GM18519 (cell line): ENCODE measurements at regions not wholly inside any gene's neighbourhood (a gene's known extent, or its start where the extent isn't known, plus 50 kb on each side); places are given as distances from the start of the nearest gene placed in this dataset.
"Not testable (repeated sequence)": the region's sequence is repeated elsewhere in the genome, so short reads cannot be mapped to it uniquely, and the experiment has no call there.

Source experiments
- ATAC-seq: cut with Tn5 transposase; IDR thresholded peaks from one replicate; pipeline ENCODE4 v1.9.1; 2021; ENCODE audit warnings: mild to moderate bottlenecking, moderate library complexity; ENCODE audit not compliant: unreplicated experiment, low FRiP score

DNA sequence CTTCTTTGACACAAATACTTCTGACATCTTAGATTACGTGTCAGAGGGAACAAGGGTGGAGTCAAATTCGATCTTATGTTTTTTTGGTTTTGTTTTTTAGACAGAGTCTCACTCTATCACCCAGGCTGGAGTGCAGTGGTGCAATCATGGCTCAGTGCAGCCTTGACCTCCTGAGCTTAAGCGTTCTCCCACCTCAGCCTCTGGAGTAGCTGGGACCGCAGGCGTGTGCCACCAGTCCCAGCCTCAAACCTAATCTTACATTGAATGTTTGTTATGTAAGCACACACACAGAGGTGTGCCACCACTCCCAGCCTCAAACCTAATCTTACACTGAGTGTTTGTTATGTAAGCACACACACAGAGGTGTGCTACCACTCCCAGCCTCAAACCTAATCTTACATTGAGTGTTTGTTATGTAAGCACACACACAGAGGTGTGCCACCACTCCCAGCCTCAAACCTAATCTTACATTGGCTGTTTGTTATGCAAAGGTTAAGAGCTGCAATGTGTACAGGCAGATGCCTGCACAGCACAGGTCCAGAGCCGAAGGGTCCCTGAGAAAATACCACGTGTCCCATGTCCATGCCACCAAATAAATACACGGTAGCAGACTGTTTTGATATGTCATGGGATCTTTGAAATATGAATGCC is 118.0 kb downstream of the ATP6V0E2 start:
- not testable (repeated sequence) for ATAC-seq

DNA sequence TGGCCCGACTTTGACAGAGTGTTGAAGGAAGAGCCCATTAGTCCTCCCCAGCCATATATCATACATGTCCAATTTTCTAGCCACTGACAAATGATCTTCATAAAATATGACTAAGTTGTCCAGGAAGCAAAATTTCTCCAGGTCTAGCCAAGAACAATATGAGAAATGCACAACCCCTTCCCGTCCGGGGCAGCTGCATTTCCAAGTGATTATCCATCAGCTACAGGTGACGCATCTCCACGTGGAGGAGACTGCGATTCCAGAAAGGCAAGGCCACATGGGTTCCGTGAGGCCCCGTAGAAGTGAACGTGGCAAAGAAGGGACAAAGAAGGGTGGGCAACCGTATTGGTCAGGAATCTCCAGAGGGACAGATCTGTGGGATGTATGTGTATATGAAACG is 118.6 kb downstream of the ATP6V0E2 start:
- ATAC-seq, result not testable (repeated sequence)

DNA sequence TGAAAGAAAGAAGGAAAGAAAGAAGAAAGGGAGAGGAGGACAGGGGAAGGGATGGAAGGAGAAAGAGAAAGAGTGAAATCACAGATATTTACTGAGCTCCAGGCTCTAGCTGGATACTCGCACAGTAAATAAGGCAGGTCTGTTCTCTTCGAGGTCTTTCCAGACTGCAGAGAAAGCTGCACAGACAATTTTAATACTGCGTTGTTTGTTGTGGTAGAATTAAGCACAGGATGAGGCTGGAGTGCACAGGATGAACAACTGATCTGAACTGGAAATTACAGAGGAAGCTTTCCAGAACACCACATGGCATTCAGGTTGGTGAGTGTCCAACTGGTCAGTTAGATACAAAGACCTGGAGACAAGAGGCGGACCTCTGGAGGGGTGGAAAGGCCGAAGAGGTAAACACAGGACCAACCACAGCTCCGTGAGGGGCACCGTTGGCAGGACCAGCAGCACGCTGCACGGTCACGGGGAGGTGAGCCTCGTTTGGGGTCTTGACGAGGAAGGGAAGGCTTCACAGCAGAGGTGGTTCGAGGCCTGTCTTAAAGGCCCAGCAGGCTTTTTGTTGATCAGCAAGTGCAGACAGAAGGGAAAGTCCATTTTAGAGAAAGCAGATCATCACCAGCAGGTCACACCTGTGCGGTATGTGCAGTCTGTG is 121.7 kb downstream of the ATP6V0E2 start:
- ATAC-seq, result not testable (repeated sequence)

DNA sequence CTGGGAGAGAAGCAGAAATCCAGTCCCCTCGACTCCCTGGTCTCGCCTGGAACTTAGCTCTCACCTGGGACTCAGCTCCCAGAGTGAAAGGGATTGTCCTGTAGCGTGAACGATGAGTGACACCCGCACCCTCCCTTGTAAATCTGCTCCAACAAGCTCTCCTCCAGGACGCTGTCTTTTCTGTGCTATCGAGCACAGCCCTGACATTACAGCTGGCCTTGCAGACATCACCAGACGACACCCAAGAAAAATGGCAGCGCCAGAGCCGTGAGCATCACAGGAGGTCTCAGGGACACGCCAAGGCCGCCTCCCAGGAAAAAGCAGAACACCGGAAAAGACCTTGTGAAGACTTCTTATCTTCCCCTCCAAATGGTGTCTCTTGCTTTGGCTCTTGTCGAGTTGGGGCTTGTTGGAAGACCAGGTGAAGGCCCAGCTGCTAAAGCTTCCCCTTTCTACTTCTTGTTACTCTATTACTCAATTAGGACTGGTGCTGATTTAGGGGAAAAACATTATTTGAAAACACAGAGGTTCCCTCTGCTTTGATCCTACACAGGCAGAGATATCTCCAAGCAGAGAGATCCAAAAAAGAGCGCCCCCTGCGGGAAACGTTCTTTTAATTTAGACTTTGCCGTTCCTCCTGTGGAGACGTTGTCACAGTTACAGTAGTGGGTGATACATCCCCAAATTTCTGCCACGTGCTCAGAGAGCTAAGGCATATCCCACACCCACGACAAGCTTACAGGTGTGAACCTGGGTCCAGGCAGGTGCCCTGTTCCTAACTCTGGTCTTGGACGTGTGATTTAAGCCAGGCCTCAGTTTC is 127.2 kb downstream of the ATP6V0E2 start:
- not testable (repeated sequence) for ATAC-seq

DNA sequence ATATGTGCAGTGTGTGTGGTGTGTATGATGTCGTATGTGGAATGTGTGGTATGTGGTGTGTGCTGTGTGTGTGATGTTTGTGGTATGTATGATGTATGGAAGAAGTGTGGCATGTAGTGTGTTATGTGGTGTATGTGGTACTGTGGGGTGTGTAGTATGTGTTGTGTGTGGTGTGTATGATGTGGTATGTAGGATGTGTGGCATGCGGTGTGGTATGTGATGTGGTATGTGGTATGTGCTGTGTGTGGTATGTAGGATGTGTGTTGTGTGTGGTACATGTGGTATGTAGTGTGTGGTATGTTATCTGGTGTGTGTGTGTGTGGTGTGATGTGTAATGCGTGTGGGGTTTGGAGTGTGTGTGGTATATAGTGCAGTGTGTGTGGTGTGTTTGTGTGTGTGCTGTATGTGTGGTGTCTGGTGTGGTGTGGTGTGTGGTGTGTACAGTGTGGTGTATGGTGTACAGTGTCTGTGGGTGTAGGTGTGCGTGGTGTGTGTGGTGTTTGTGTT is 129.6 kb downstream of the ATP6V0E2 start:
- no peak for ATAC-seq

DNA sequence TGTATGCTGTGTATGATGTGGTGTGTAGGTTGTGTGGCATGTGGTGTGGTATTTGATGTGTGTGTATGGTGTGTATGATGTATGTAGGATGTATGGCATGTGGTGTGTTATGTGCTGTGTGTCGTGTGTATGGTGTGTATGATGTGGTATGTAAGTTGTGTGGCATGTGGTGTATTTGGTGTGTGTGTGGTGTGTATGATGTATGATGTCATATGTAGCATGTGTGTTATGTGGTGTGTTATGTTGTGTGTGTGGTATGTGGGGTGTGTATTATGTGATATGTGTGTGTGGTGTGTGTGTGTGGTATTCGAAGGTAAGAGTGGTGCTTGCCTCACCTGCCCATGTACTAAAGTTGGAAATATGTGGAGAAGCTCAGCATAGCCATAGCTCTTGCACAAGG is 130.2 kb downstream of the ATP6V0E2 start:
- ATAC-seq, result not testable (repeated sequence)

DNA sequence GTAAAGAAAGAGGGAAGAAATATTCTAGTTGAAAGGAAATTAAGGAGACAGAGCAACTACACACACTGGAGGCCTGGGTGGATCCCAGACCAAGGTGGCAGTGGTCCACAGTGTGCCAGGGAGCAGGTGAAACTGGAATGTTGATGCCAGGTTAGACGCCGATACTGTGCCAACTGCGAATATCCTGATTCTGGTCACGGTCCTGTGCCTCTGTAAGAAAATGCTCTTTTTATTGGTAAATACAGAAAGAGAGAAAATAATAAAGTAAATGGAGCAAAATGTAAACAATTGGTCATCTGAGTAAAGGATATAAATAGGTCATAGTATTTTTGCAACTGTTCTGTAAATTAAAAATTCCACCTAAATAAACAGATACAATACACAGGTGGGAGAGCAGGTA is 131.1 kb downstream of the ATP6V0E2 start:
- ATAC-seq, result not testable (repeated sequence)

DNA sequence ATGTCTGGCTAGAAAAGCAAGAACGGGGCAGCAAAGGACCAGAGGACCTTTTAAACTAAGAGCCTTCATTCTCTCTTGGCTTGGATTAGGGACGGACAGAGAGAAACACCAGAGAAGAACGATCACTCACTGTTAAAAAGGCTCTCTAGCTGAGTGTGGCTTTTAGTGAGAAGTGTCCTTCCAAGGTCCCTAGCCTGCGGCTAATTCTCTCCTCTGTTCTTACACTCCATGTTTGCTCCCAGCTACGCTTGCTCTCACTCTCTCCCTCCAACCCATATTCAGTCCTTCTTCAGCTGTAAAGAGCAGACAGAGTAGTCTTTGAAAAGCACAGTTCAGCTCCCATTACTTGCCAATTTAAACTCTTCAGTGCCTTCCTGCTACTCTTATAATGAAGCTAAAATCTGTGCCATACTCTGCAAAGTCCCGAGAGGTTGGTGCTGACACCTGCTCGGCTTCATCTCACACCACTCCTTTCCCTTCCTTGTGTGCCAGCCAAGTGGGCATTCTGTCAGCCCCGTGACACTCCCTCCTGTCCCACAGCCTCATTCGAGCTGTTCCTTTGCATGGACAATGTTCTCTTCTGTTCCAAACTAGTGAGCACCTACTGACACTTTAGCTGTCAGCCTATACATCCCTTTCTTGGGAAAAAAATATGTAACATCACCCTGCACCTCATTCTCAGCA is 136.0 kb downstream of the ATP6V0E2 start:
- ATAC-seq, result not testable (repeated sequence)

DNA sequence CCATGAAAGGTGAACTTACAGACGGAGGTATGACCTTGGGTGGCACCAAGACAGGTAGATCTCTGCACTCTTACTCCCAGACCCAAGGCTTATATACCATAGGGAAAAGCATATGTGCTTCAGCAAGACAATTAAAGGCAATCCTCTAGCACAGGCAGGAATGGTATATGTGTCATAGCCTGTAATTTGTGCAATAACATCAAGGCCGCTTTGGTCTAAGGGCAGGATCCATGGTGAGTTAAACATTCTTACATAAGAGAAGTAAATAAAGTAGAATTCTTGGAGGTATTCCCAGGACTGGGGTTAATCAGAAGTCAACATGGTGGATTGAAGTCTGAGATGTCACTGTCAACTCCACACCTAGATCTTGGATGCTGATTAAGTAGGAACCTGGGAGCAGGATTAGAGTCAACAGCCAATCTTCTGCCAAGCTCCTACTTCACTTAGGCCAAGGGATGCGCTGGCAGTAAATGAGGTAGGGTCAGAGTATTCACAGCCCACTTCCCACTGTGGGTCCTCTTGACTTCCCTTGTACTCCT is 143.0 kb downstream of the ATP6V0E2 start:
- ATAC-seq, result not testable (repeated sequence)

DNA sequence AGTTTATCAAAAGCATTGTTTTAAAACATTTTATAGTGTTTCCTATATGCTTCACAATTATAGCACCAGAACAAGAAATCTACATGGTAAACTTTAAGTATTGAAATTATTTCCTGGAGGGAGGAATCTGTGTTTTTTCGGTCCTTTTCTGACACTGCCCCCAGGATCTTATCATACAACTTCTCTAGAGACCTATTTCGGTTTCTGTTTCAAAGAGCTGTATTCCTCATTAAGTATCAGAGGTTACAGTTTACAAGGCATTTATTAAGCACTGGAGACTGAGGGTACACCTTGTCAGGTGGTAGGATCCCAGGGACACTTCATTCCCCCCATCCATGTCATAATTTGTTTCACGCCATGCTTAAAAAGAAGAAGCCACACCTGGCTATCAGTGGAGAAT is 146.4 kb downstream of the ATP6V0E2 start:
- ATAC-seq, result not testable (repeated sequence)

DNA sequence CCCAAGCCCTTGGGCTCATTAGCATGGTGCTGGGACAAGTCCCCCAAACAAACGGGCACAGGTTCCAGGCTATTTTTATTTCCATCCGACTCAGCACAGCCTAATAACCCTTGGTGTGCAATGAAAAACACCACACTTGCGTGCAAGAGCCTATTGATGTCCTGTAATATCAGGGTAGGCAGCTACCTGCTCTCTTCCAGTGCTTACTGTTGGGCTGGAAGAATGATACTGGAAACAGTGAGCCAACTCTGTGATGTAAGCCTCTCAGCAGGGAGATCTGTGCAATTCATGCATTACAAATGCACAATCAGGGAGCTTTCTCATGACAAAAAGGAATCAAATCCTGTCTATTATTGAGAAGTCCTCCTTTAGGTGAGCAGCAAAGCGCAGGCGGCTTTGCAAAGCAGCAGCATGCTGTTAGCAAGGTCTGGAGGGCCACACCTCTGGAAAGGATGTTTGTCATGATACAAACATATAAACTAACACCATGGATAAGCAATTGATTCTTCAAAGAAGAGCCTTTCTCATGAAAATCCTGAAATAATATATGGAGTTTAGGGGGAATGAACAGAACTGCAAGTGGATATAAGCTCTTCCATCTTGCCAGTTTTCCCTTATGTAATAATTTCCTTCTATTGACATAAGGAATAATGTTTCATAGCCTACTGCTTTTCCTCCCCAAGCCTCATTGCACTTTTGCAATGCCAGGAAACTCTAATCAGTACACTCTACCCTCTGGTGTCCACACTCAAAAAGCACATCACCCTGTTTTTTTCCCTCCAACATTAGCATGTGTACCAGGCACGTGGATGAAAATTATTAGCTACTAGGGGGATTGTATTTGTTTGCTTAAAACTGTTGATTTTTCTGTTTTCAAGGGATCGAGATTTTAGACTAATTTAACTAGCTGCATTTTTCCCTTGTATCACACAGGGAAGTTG is 151.1 kb downstream of the ATP6V0E2 start:
- not testable (repeated sequence) for ATAC-seq

DNA sequence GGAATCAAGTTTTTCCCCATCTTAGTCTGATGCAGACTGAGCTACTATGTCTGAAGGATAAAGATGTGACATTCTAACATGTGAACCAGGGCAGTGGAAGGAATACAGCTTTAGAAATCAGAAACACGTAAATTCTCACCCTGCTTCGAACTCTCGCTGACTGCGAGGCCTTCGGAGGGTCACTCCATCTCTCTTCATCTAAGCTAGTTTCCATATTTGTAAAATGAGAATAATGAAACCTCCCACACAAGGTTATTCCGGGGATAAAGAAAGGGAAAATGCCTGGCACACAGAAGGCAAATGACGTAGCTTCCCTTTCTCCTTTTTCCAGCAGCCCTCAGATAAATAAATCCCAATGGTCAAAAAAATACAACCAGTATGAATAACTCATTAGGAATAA is 152.0 kb downstream of the ATP6V0E2 start:
- ATAC-seq, result not testable (repeated sequence)

DNA sequence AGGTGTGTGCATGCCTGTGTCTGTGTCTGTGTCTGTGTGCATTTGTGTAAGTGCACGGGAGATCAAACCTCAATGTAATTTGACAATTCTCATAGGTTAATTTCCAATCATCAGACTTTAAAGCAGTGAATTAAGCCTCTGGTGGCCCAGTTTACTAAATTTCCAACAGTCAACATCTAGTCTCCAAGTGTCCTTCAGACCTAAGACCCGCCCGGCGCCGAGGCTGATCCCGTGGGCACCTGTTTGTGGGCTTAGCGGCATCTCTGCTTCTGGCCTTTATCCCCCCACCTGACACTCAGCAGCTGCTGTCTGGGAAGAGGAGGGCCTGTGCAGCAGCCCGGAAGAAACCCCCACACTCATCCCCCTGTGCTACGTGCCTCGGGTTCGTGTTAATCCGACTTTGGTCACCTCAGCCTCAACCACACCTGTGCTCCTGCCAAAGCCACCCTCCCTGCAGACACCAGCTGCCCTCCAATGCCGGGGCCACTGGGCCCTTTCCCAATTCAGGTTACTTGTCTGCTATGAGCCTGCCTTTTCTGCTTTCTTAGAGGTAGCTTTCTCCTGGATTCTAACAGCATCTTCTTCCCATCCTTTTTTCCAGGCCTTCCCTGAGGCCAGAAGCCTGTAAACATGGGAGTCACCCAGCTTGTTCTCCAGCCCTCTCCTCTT is 154.7 kb downstream of the ATP6V0E2 start:
- ATAC-seq, result not testable (repeated sequence)

DNA sequence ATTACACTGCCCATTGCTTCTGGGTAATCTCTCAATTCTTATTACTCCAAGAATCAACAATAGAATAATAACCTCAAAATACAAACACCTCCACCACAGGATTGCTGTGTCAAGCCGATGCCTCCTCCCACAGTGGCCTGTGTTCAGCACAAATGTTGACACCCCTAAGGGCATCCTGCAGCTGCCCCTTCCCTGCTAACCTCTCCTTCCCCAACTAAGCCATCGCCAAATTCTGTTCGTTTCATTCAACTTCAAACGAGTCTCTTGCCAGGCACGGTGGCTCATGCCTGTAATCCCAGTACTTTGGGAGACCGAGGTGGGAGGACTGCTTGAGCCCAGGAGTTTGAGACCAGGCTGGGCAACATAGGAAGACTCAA is 155.2 kb downstream of the ATP6V0E2 start:
- not testable (repeated sequence) for ATAC-seq

DNA sequence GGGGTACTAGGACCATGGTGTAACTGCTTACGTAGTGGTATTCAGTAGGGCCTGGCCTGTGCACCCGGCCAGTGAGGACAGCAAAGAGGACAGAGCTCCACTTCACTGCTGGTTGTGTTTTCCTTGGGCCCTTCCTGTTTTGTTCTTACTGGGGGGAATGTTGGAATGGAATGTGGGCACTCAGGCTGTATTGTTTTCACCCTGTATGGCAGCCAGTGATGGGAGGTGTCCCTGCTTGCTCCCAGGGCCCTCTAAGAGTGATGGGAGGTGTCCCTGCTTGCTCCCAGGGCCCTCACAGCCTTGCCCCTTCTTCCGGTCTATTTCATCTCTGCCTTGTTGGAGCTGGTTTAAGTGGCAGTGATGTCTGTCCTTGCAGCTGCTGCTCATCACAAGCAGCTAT is 158.0 kb downstream of the ATP6V0E2 start:
- ATAC-seq, result not testable (repeated sequence)

DNA sequence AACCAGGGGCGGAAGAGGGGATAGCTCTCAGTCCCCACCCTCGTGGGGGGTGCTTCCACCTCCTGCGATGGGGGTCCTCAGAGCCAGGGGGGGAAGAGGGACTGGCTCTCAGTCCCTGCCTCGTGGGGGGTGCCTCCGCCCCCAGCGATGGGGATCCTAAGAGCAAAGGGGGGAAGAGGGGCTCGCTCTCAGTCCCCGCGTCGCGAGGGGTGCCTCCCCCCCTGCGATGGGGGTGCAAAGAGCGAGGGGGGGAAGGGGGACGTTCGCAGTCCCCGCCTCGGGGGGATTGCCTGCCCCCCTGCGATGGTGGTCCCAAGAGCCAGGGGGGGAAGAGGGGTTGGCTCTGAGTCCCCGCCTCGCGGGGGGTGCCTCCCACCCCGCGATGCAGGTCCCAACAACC is 159.9 kb downstream of the ATP6V0E2 start:
- not testable (repeated sequence) for ATAC-seq

DNA sequence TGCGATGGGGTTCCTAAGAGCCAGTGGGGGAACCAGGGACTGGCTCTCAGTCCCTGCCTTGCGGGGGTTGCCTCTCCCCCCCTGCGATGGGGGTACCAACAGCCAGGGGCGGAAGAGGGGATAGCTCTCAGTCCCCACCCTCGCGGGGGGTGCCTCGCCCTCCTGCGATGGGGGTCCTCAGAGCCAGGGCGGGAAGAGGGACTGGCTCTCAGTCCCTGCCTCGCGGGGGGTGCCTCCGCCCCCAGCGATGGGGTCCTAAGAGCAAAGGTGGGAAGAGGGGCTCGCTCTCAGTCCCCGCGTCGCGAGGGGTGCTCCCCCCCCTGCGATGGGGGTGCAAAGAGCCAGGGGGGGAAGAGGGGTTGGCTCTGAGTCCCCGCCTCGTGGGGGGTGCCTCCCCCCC is 162.0 kb downstream of the ATP6V0E2 start:
- not testable (repeated sequence) for ATAC-seq

DNA sequence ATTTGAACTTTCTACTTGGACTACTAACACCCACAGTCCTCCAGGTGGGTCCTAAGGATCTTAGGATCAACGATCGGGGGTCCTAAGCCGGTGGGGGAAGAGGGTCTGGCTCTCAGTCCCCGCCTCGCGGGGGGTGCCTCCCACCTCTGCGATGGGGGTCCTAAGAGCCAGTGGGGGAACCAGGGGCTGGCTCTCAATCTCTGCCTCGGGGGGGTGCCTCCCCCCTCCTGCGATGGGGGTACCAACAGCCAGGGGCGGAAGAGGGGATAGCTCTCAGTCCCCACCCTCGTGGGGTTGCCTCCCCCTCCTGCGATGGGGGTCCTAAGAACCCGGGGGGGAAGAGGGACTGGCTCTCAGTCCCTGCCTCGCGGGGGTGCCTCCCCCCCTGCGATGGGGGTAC is 165.3 kb downstream of the ATP6V0E2 start:
- ATAC-seq, result not testable (repeated sequence)

DNA sequence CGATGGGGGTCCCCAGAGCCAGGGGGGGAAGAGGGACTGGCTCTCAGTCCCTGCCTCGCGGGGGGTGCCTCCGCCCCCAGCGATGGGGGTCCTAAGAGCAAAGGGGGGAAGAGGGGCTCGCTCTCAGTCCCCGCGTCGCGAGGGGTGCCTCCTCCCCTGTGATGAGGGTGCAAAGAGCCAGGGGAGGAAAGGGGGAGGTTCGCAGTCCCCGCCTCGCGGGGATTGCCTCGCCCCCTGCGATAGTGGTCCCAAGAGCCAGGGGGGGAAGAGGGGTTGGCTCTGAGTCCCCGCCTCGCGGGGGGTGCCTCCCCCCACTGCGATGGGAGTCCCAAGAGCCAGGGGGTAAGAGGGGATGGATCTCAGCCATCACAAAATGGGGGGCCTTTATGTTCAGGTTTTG is 168.5 kb downstream of the ATP6V0E2 start:
- not testable (repeated sequence) for ATAC-seq
